ENCODE measurements at regions not wholly inside any gene's neighbourhood (a gene's known extent, or its start where the extent isn't known, plus 50 kb on each side); places are given as distances from the start of the nearest gene placed in this dataset.

- TF ChIP-seq CTCF (IDR thresholded peaks at IDR 0.05), result no peak
- TF ChIP-seq POLR2A (IDR thresholded peaks at IDR 0.05), result no peak
Observed at GRCh38 chr2:200099256-200099655, 143.9 kb downstream of the MAIP1 start.
